H9 (cell line): ENCODE measurements at regions not wholly inside any gene's neighbourhood (a gene's known extent, or its start where the extent isn't known, plus 50 kb on each side); places are given as distances from the start of the nearest gene placed in this dataset.

Experiments used
- DNase-seq: peaks from one replicate; pipeline ENCODE4 v3.0.0-alpha.2; 2017
- H2AFZ ChIP-seq: one replicate; pipeline ENCODE4 v1.6.1; 2013; ENCODE audit warnings: mild to moderate bottlenecking, low read length, control low read depth, moderate library complexity
- H2AK5ac ChIP-seq: 2 replicates; pipeline ENCODE4 v1.6.1; 2013; ENCODE audit warnings: low read length, control low read depth, mixed read lengths; ENCODE audit not compliant: insufficient read length
- H2BK120ac ChIP-seq: one replicate; pipeline ENCODE4 v1.6.1; 2013; ENCODE audit warnings: low read depth, mild to moderate bottlenecking, low read length, control low read depth, inconsistent platforms; ENCODE audit not compliant: poor library complexity, severe bottlenecking
- H2BK12ac ChIP-seq: 2 replicates; pipeline ENCODE4 v1.6.1; 2013; ENCODE audit warnings: low read length, control low read depth, mixed read lengths, low read depth; ENCODE audit not compliant: insufficient read length
- H2BK15ac ChIP-seq: 2 replicates; pipeline ENCODE4 v1.6.1; 2013; ENCODE audit warnings: low read depth, low read length, control low read depth
- H2BK20ac ChIP-seq: one replicate; pipeline ENCODE4 v1.6.1; 2013; ENCODE audit warnings: low read depth, mild to moderate bottlenecking, low read length, control low read depth, inconsistent platforms; ENCODE audit not compliant: poor library complexity, severe bottlenecking
- H2BK5ac ChIP-seq: 2 replicates; pipeline ENCODE4 v1.6.1; 2013; ENCODE audit warnings: low read length, control low read depth, mixed read lengths; ENCODE audit not compliant: insufficient read length
- H3K14ac ChIP-seq: 2 replicates; pipeline ENCODE4 v1.6.1; 2013; ENCODE audit warnings: low read length, control low read depth; ENCODE audit not compliant: insufficient read depth
- H3K18ac ChIP-seq: 2 replicates; pipeline ENCODE4 v1.6.1; 2013; ENCODE audit warnings: low read depth, mild to moderate bottlenecking, mixed read lengths, low read length, control low read depth; ENCODE audit not compliant: insufficient read length
- H3K23ac ChIP-seq: 2 replicates; pipeline ENCODE4 v1.6.1; 2013; ENCODE audit warnings: low read length, control low read depth, mixed read lengths, low read depth; ENCODE audit not compliant: insufficient read length
- H3K23me2 ChIP-seq: 2 replicates; pipeline ENCODE4 v1.6.1; 2013; ENCODE audit warnings: low read depth, mild to moderate bottlenecking, mixed read lengths, low read length, control low read depth; ENCODE audit not compliant: insufficient read length, poor library complexity, severe bottlenecking
- H3K27ac ChIP-seq: 2 replicates; pipeline ENCODE4 v1.5.1; 2013; ENCODE audit warnings: low read length, control low read depth, mixed read lengths, low read depth; ENCODE audit not compliant: insufficient read length
- H3K27me3 ChIP-seq: 2 replicates; pipeline ENCODE4 v1.6.1; 2013; ENCODE audit warnings: low read length, control low read depth, inconsistent platforms; ENCODE audit not compliant: insufficient read depth
- H3K4ac ChIP-seq: 2 replicates; pipeline ENCODE4 v1.6.1; 2013; ENCODE audit warnings: low read depth, mild to moderate bottlenecking, control low read depth, inconsistent platforms, low read length, moderate library complexity
- H3K4me1 ChIP-seq: 2 replicates; pipeline ENCODE4 v1.6.1; 2013; ENCODE audit warnings: low read length, control low read depth, inconsistent platforms; ENCODE audit not compliant: insufficient read depth
- H3K4me2 ChIP-seq: 2 replicates; pipeline ENCODE4 v1.6.1; 2013; ENCODE audit warnings: low read length, control low read depth, mixed read lengths; ENCODE audit not compliant: insufficient read length, insufficient read depth
- H3K56ac ChIP-seq: 2 replicates; pipeline ENCODE4 v1.6.1; 2013; ENCODE audit warnings: low read depth, mild to moderate bottlenecking, mixed read lengths, low read length, control low read depth; ENCODE audit not compliant: insufficient read length
- H3K79me1 ChIP-seq: 2 replicates; pipeline ENCODE4 v1.6.1; 2013; ENCODE audit warnings: low read depth, mild to moderate bottlenecking, moderate library complexity, low read length, control low read depth, inconsistent platforms; ENCODE audit not compliant: insufficient read depth, poor library complexity, severe bottlenecking
- H3K79me2 ChIP-seq: 2 replicates; pipeline ENCODE4 v1.6.1; 2013; ENCODE audit warnings: low read length, control low read depth, inconsistent platforms; ENCODE audit not compliant: insufficient read depth
- H3K9ac ChIP-seq: 2 replicates; pipeline ENCODE4 v1.6.1; 2013; ENCODE audit warnings: low read length, control low read depth, mixed read lengths; ENCODE audit not compliant: insufficient read length; ENCODE audit errors: extremely low read depth
- H3K9me3 ChIP-seq: one replicate; pipeline ENCODE4 v1.6.1; 2013; ENCODE audit warnings: low read depth, low read length, inconsistent platforms; ENCODE audit not compliant: control insufficient read depth
- H3T11ph ChIP-seq: one replicate; pipeline ENCODE4 v1.6.1; 2013; ENCODE audit warnings: mild to moderate bottlenecking, low read length, control low read depth, inconsistent platforms
- H4K20me1 ChIP-seq: one replicate; pipeline ENCODE4 v1.6.1; 2013; ENCODE audit not compliant: control insufficient read depth, insufficient read length, insufficient read depth
- H4K5ac ChIP-seq: 2 replicates; pipeline ENCODE4 v1.6.1; 2013; ENCODE audit warnings: low read depth, mild to moderate bottlenecking, mixed read lengths, low read length, control low read depth; ENCODE audit not compliant: insufficient read length
- H4K8ac ChIP-seq: replicated peaks from 2 replicates; pipeline ENCODE4 v1.6.1; 2013; ENCODE audit warnings: low read length, control low read depth, mixed read lengths, low read depth; ENCODE audit not compliant: insufficient read length
- H4K91ac ChIP-seq: 2 replicates; pipeline ENCODE4 v1.6.1; 2013; ENCODE audit warnings: low read depth, mild to moderate bottlenecking, moderate library complexity, mixed read lengths, low read length, control low read depth; ENCODE audit not compliant: insufficient read length
- H3K27ac Mint-ChIP-seq, 3 experiments: 2 replicates in 2 of 3; 3 replicates in 1 of 3; pipeline ENCODE4 v1.8.0; 2020 to 2021; ENCODE audit warnings: mixed read lengths in 3 of 3, mild to moderate bottlenecking in 1 of 3, moderate library complexity in 1 of 3
- H3K27me3 Mint-ChIP-seq: 2 replicates; pipeline ENCODE4 v1.8.0; 2021; ENCODE audit warnings: low read depth, mild to moderate bottlenecking, moderate library complexity, mixed read lengths
- H3K36me3 Mint-ChIP-seq, 3 experiments: 2 replicates in 2 of 3; 3 replicates in 1 of 3; pipeline ENCODE4 v1.8.0; 2020 to 2021; ENCODE audit warnings: low read depth in 3 of 3, mixed read lengths in 3 of 3; ENCODE audit not compliant: insufficient read depth in 1 of 3
- H3K4me1 Mint-ChIP-seq, 2 experiments: 2 replicates each; pipeline ENCODE4 v1.8.0; 2020; ENCODE audit warnings: mixed read lengths in 2 of 2
- H3K4me3 Mint-ChIP-seq, 2 experiments: 2 replicates in 1 of 2; 3 replicates in 1 of 2; pipeline ENCODE4 v1.8.0; 2020 to 2021; ENCODE audit warnings: mild to moderate bottlenecking in 2 of 2, mixed read lengths in 2 of 2, moderate library complexity in 1 of 2
- H3K9me3 Mint-ChIP-seq, 2 experiments: 2 replicates in 1 of 2; 3 replicates in 1 of 2; pipeline ENCODE4 v1.8.0; 2020; ENCODE audit warnings: mild to moderate bottlenecking in 2 of 2, mixed read lengths in 2 of 2, moderate library complexity in 1 of 2
- CTCF ChIP-seq: fragments of 200-600 bp; sonication (generic); conservative IDR thresholded peaks from 3 replicates; pipeline ENCODE4 v1.8.0; 2021; ENCODE audit warnings: antibody characterized with exemption, mild to moderate bottlenecking
- WGBS: extraction: QIAGEN DNeasy Blood & Tissue Kit; methylation state at CpG from one replicate; pipeline ENCODE4 v1.1.7; 2013; ENCODE audit warnings: missing lambda C conversion rate, low lambda C conversion rate, mixed read lengths; ENCODE audit not compliant: insufficient read length; ENCODE audit errors: extremely low coverage; 5-methylcytosine and 5-hydroxymethylcytosine counted together

- H3T11ph ChIP-seq, result no peak overlapping the region
- peak overlapping the region; percentile 85 for H4K8ac ChIP-seq
- no peaks in the 10 kb centered on the region for H3K79me1 ChIP-seq
- no peaks in the 10 kb centered on the region for H3K27me3 ChIP-seq
- H2AFZ ChIP-seq, result no peak overlapping the region
- H3K27ac ChIP-seq, result peak overlapping the region; percentile 97
- no peak overlapping the region for H2BK20ac ChIP-seq
- no peak for TF ChIP-seq CTCF
- H3K18ac ChIP-seq, result peak overlapping the region; percentile 93
- H3K79me2 ChIP-seq, result no peaks in the 10 kb centered on the region
- H2BK15ac ChIP-seq, result no peak overlapping the region
- no peaks in the 10 kb centered on the region for H3K9me3 ChIP-seq
- Mint-ChIP-seq H3K9me3 (no peaks in the 10 kb centered on the region; a peak in 1 of 5 replicates), H3K27me3 (no peaks in the 10 kb centered on the region), H3K27ac (peak overlapping the region; percentile 97 to 100 (median 97)), H3K4me1 (peaks cover 59 to 61% of the 10 kb centered on the region in 2 experiments), H3K36me3 (0 out of 7 replicates have a peak, but pooled peaks cover 0 to 1% (median 0%) of the 10 kb centered on the region in 3 experiments), H3K4me3 (peak overlapping the region; percentile 53 to 70)
- H2BK5ac ChIP-seq, result peak overlapping the region; percentile 70
- no peak overlapping the region for H2AK5ac ChIP-seq
- no peak overlapping the region for H4K91ac ChIP-seq
- peak overlapping the region; percentile 79 for H4K5ac ChIP-seq
- WGBS, result no CpG with 5 or more reads among the region's 48 CpGs
- H4K20me1 ChIP-seq, result no peaks in the 10 kb centered on the region
- H3K14ac ChIP-seq, result peak overlapping the region; percentile 96
- no peak overlapping the region for H2BK120ac ChIP-seq
- DNase-seq, result peak; percentile 98
- no peak overlapping the region for H3K56ac ChIP-seq
- no peak overlapping the region; the same call in 1 of the 2 replicates for H3K4ac ChIP-seq
- H2BK12ac ChIP-seq, result peak overlapping the region; percentile 68
- H3K4me2 ChIP-seq, result peak overlapping the region; percentile 68
- H3K4me1 ChIP-seq, result peaks cover 16% of the 10 kb centered on the region; the same call in 1 of the 2 replicates
- H3K23me2 ChIP-seq, result peaks cover 8% of the 10 kb centered on the region
- H3K9ac ChIP-seq, result peak overlapping the region; percentile 55
- H3K23ac ChIP-seq, result no peak overlapping the region
Observed at GRCh38 chr14:76956316-76957090, 72.0 kb downstream of the IRF2BPL start.
